HEK293 (cell line): ENCODE measurements at regions not wholly inside any gene's neighbourhood (a gene's known extent, or its start where the extent isn't known, plus 50 kb on each side); places are given as distances from the start of the nearest gene placed in this dataset.
"Not testable (repeated sequence)": the region's sequence is repeated elsewhere in the genome, so short reads cannot be mapped to it uniquely, and the experiment has no call there.

ENCODE experiments used
- CTCF ChIA-PET: fragments of 350-600 bp; formaldehyde crosslinking; extraction: SDS; loops from one replicate; lab custom pipeline; 2021; ENCODE audit warnings: antibody characterized with exemption; lab: Yijun Ruan, JAX
- POLR2A ChIA-PET: fragments of 300-600 bp; formaldehyde crosslinking; extraction: SDS; loops from one replicate; lab custom pipeline; 2020; ENCODE audit warnings: antibody characterized with exemption, inconsistent platforms; lab: Yijun Ruan, JAX
- H3K27ac ChIP-seq: fragments of 200-500 bp; sonication (Bioruptor generic); 2 replicates; pipeline ENCODE4 v1.5.1; 2014; ENCODE audit warnings: low read depth, low read length, control low read depth, inconsistent platforms; ENCODE audit errors: extremely low read depth
- H3K36me3 ChIP-seq, 2 experiments: fragments of 200-500 bp in 1 of 2; sonication (Bioruptor generic) in 1 of 2; 1 replicate in 1 of 2; 2 replicates in 1 of 2; pipeline ENCODE4 v1.5.1; 2014 to 2017; ENCODE audit warnings: inconsistent platforms in 2 of 2, low read length in 2 of 2; ENCODE audit not compliant: control insufficient read depth in 2 of 2, insufficient read depth in 1 of 2
- H3K4me1 ChIP-seq: fragments of 200-500 bp; sonication (Bioruptor generic); 2 replicates; pipeline ENCODE4 v1.5.1; 2014; ENCODE audit warnings: mild to moderate bottlenecking, low read length, inconsistent platforms; ENCODE audit not compliant: control insufficient read depth, insufficient read depth
- H3K4me3 ChIP-seq: 2 replicates; pipeline ENCODE4 v1.5.1; 2011; ENCODE audit warnings: low read depth, mild to moderate bottlenecking, control low read depth, low read length, moderate library complexity
- H3K9me3 ChIP-seq: fragments of 200-500 bp; sonication (Bioruptor generic); 2 replicates; pipeline ENCODE4 v1.5.1; 2014; ENCODE audit warnings: low read depth, low read length, inconsistent platforms; ENCODE audit not compliant: control insufficient read depth, insufficient read depth
- PRDM2 ChIP-seq: fragments of 450-650 bp; formaldehyde crosslinking; IDR thresholded peaks from 2 replicates; pipeline ENCODE4 v1.5.1; 2016; ENCODE audit warnings: missing biosample characterization, missing genetic modification characterization, borderline replicate concordance
- REST ChIP-seq: fragments of 450-650 bp; formaldehyde crosslinking; IDR thresholded peaks from 2 replicates; pipeline ENCODE4 v1.5.1; 2016; ENCODE audit warnings: missing biosample characterization, missing genetic modification characterization
- SCRT1 ChIP-seq: fragments of 450-650 bp; formaldehyde crosslinking; IDR thresholded peaks from 2 replicates; pipeline ENCODE4 v1.5.1; 2016; ENCODE audit warnings: missing biosample characterization, missing genetic modification characterization, borderline replicate concordance
- ZBTB21 ChIP-seq: fragments of 450-650 bp; formaldehyde crosslinking; IDR thresholded peaks from 2 replicates; pipeline ENCODE4 v1.5.1; 2017; ENCODE audit warnings: missing biosample characterization, missing genetic modification characterization
- ZFP37 ChIP-seq: fragments of 450-650 bp; formaldehyde crosslinking; IDR thresholded peaks from 2 replicates; pipeline ENCODE4 v1.5.1; 2016; ENCODE audit warnings: missing biosample characterization, missing genetic modification characterization
- ZNF112 ChIP-seq: fragments of 450-650 bp; formaldehyde crosslinking; IDR thresholded peaks from 2 replicates; pipeline ENCODE4 v1.5.0; 2017; ENCODE audit warnings: missing biosample characterization, missing genetic modification characterization
- ZNF311 ChIP-seq: fragments of 450-650 bp; formaldehyde crosslinking; IDR thresholded peaks from 2 replicates; pipeline ENCODE4 v1.5.1; 2017; ENCODE audit warnings: missing biosample characterization, missing genetic modification characterization, borderline replicate concordance
- ZNF341 ChIP-seq: fragments of 450-650 bp; formaldehyde crosslinking; IDR thresholded peaks from 2 replicates; pipeline ENCODE4; 2016; ENCODE audit warnings: low read depth, missing biosample characterization, missing genetic modification characterization
- ZNF37A ChIP-seq: fragments of 450-650 bp; IDR thresholded peaks from 2 replicates; pipeline ENCODE4 v1.5.1; 2018; ENCODE audit warnings: missing biosample characterization, missing genetic modification characterization
- ZNF521 ChIP-seq: fragments of 450-650 bp; formaldehyde crosslinking; IDR thresholded peaks from 2 replicates; pipeline ENCODE4 v1.5.1; 2017; ENCODE audit warnings: missing biosample characterization, mild to moderate bottlenecking, missing genetic modification characterization
- ZNF623 ChIP-seq: fragments of 450-650 bp; formaldehyde crosslinking; IDR thresholded peaks from 2 replicates; pipeline ENCODE4 v1.5.1; 2016; ENCODE audit warnings: missing biosample characterization, missing genetic modification characterization
- ZNF76 ChIP-seq: fragments of 450-650 bp; formaldehyde crosslinking; IDR thresholded peaks from 2 replicates; pipeline ENCODE4; 2016; ENCODE audit warnings: low read depth, missing biosample characterization, missing genetic modification characterization, borderline replicate concordance
- ZNF792 ChIP-seq: fragments of 450-650 bp; formaldehyde crosslinking; IDR thresholded peaks from 2 replicates; pipeline ENCODE4 v1.5.1; 2016; ENCODE audit warnings: missing biosample characterization, missing genetic modification characterization
- ZNF843 ChIP-seq: fragments of 450-650 bp; formaldehyde crosslinking; IDR thresholded peaks from 2 replicates; pipeline ENCODE4 v1.5.1; 2016; ENCODE audit warnings: missing biosample characterization, missing genetic modification characterization

- H3K27ac ChIP-seq, result no peak overlapping the region
- POLR2A ChIA-PET, result no interaction called here
- H3K4me1 ChIP-seq, result no peaks in the 10 kb centered on the region
- CTCF ChIA-PET, result interaction anchor here (0.6 kb wide), 1 partner anchor 264 kb away, joined by 3 read pairs; no protein-coding TSS in a partner anchor
- no peak overlapping the region for H3K4me3 ChIP-seq
- H3K36me3 ChIP-seq, result no peaks in the 10 kb centered on the region
- no peak for TF ChIP-seq SCRT1 (tag by site-specific recombination)
- no peak for TF ChIP-seq ZNF521 (tag by site-specific recombination)
- TF ChIP-seq REST (tag by site-specific recombination), result no peak
- H3K9me3 ChIP-seq, result no peaks in the 10 kb centered on the region
Observed at GRCh38 chr7:145431834-145432233, 596.0 kb upstream of the TPK1 start.

- H3K4me3 ChIP-seq, H3K4me1 ChIP-seq, H3K9me3 ChIP-seq, CTCF ChIA-PET, H3K36me3 ChIP-seq, H3K27ac ChIP-seq, POLR2A ChIA-PET: not testable (repeated sequence)
Observed at GRCh38 chr7:145418481-145418880, 582.6 kb upstream of the TPK1 start.

- ChIA-PET POLR2A (no interaction called here), CTCF (no interaction called here)
- Histone ChIP-seq H3K36me3 (no peaks in the 10 kb centered on the region), H3K9me3 (no peaks in the 10 kb centered on the region), H3K4me3 (no peak overlapping the region), H3K27ac (no peak overlapping the region), H3K4me1 (no peaks in the 10 kb centered on the region)
- TF ChIP-seq ZBTB21 (tag by site-specific recombination) (no peak), ZNF76 (tag by site-specific recombination) (no peak), ZNF311 (tag by site-specific recombination) (no peak), PRDM2 (no peak), ZNF623 (no peak), ZNF112 (tag by site-specific recombination) (no peak), ZNF843 (tag by site-specific recombination) (no peak), ZNF792 (no peak), ZNF341 (tag by site-specific recombination) (no peak), ZNF37A (tag by site-specific recombination) (no peak), ZFP37 (tag by site-specific recombination) (no peak)
Observed at GRCh38 chr7:145411066-145411465, 575.2 kb upstream of the TPK1 start.
